H9 (cell line): ENCODE measurements at regions not wholly inside any gene's neighbourhood (a gene's known extent, or its start where the extent isn't known, plus 50 kb on each side); places are given as distances from the start of the nearest gene placed in this dataset.

Experiments
- DNase-seq: peaks from one replicate; pipeline ENCODE4 v3.0.0-alpha.2; 2017
- H2AFZ ChIP-seq: one replicate; pipeline ENCODE4 v1.6.1; 2013; ENCODE audit warnings: mild to moderate bottlenecking, low read length, control low read depth, moderate library complexity
- H2AK5ac ChIP-seq: 2 replicates; pipeline ENCODE4 v1.6.1; 2013; ENCODE audit warnings: low read length, control low read depth, mixed read lengths; ENCODE audit not compliant: insufficient read length
- H2BK120ac ChIP-seq: one replicate; pipeline ENCODE4 v1.6.1; 2013; ENCODE audit warnings: low read depth, mild to moderate bottlenecking, low read length, control low read depth, inconsistent platforms; ENCODE audit not compliant: poor library complexity, severe bottlenecking
- H2BK12ac ChIP-seq: 2 replicates; pipeline ENCODE4 v1.6.1; 2013; ENCODE audit warnings: low read length, control low read depth, mixed read lengths, low read depth; ENCODE audit not compliant: insufficient read length
- H2BK15ac ChIP-seq: 2 replicates; pipeline ENCODE4 v1.6.1; 2013; ENCODE audit warnings: low read depth, low read length, control low read depth
- H2BK20ac ChIP-seq: one replicate; pipeline ENCODE4 v1.6.1; 2013; ENCODE audit warnings: low read depth, mild to moderate bottlenecking, low read length, control low read depth, inconsistent platforms; ENCODE audit not compliant: poor library complexity, severe bottlenecking
- H2BK5ac ChIP-seq: 2 replicates; pipeline ENCODE4 v1.6.1; 2013; ENCODE audit warnings: low read length, control low read depth, mixed read lengths; ENCODE audit not compliant: insufficient read length
- H3K14ac ChIP-seq: 2 replicates; pipeline ENCODE4 v1.6.1; 2013; ENCODE audit warnings: low read length, control low read depth; ENCODE audit not compliant: insufficient read depth
- H3K18ac ChIP-seq: 2 replicates; pipeline ENCODE4 v1.6.1; 2013; ENCODE audit warnings: low read depth, mild to moderate bottlenecking, mixed read lengths, low read length, control low read depth; ENCODE audit not compliant: insufficient read length
- H3K23ac ChIP-seq: 2 replicates; pipeline ENCODE4 v1.6.1; 2013; ENCODE audit warnings: low read length, control low read depth, mixed read lengths, low read depth; ENCODE audit not compliant: insufficient read length
- H3K23me2 ChIP-seq: 2 replicates; pipeline ENCODE4 v1.6.1; 2013; ENCODE audit warnings: low read depth, mild to moderate bottlenecking, mixed read lengths, low read length, control low read depth; ENCODE audit not compliant: insufficient read length, poor library complexity, severe bottlenecking
- H3K27ac ChIP-seq: 2 replicates; pipeline ENCODE4 v1.5.1; 2013; ENCODE audit warnings: low read length, control low read depth, mixed read lengths, low read depth; ENCODE audit not compliant: insufficient read length
- H3K27me3 ChIP-seq: 2 replicates; pipeline ENCODE4 v1.6.1; 2013; ENCODE audit warnings: low read length, control low read depth, inconsistent platforms; ENCODE audit not compliant: insufficient read depth
- H3K4ac ChIP-seq: 2 replicates; pipeline ENCODE4 v1.6.1; 2013; ENCODE audit warnings: low read depth, mild to moderate bottlenecking, control low read depth, inconsistent platforms, low read length, moderate library complexity
- H3K4me1 ChIP-seq: 2 replicates; pipeline ENCODE4 v1.6.1; 2013; ENCODE audit warnings: low read length, control low read depth, inconsistent platforms; ENCODE audit not compliant: insufficient read depth
- H3K4me2 ChIP-seq: 2 replicates; pipeline ENCODE4 v1.6.1; 2013; ENCODE audit warnings: low read length, control low read depth, mixed read lengths; ENCODE audit not compliant: insufficient read length, insufficient read depth
- H3K56ac ChIP-seq: 2 replicates; pipeline ENCODE4 v1.6.1; 2013; ENCODE audit warnings: low read depth, mild to moderate bottlenecking, mixed read lengths, low read length, control low read depth; ENCODE audit not compliant: insufficient read length
- H3K79me1 ChIP-seq: 2 replicates; pipeline ENCODE4 v1.6.1; 2013; ENCODE audit warnings: low read depth, mild to moderate bottlenecking, moderate library complexity, low read length, control low read depth, inconsistent platforms; ENCODE audit not compliant: insufficient read depth, poor library complexity, severe bottlenecking
- H3K79me2 ChIP-seq: 2 replicates; pipeline ENCODE4 v1.6.1; 2013; ENCODE audit warnings: low read length, control low read depth, inconsistent platforms; ENCODE audit not compliant: insufficient read depth
- H3K9ac ChIP-seq: 2 replicates; pipeline ENCODE4 v1.6.1; 2013; ENCODE audit warnings: low read length, control low read depth, mixed read lengths; ENCODE audit not compliant: insufficient read length; ENCODE audit errors: extremely low read depth
- H3K9me3 ChIP-seq: one replicate; pipeline ENCODE4 v1.6.1; 2013; ENCODE audit warnings: low read depth, low read length, inconsistent platforms; ENCODE audit not compliant: control insufficient read depth
- H3T11ph ChIP-seq: one replicate; pipeline ENCODE4 v1.6.1; 2013; ENCODE audit warnings: mild to moderate bottlenecking, low read length, control low read depth, inconsistent platforms
- H4K20me1 ChIP-seq: one replicate; pipeline ENCODE4 v1.6.1; 2013; ENCODE audit not compliant: control insufficient read depth, insufficient read length, insufficient read depth
- H4K5ac ChIP-seq: 2 replicates; pipeline ENCODE4 v1.6.1; 2013; ENCODE audit warnings: low read depth, mild to moderate bottlenecking, mixed read lengths, low read length, control low read depth; ENCODE audit not compliant: insufficient read length
- H4K8ac ChIP-seq: replicated peaks from 2 replicates; pipeline ENCODE4 v1.6.1; 2013; ENCODE audit warnings: low read length, control low read depth, mixed read lengths, low read depth; ENCODE audit not compliant: insufficient read length
- H4K91ac ChIP-seq: 2 replicates; pipeline ENCODE4 v1.6.1; 2013; ENCODE audit warnings: low read depth, mild to moderate bottlenecking, moderate library complexity, mixed read lengths, low read length, control low read depth; ENCODE audit not compliant: insufficient read length
- H3K27ac Mint-ChIP-seq, 3 experiments: 2 replicates in 2 of 3; 3 replicates in 1 of 3; pipeline ENCODE4 v1.8.0; 2020 to 2021; ENCODE audit warnings: mixed read lengths in 3 of 3, mild to moderate bottlenecking in 1 of 3, moderate library complexity in 1 of 3
- H3K27me3 Mint-ChIP-seq: 2 replicates; pipeline ENCODE4 v1.8.0; 2021; ENCODE audit warnings: low read depth, mild to moderate bottlenecking, moderate library complexity, mixed read lengths
- H3K36me3 Mint-ChIP-seq, 3 experiments: 2 replicates in 2 of 3; 3 replicates in 1 of 3; pipeline ENCODE4 v1.8.0; 2020 to 2021; ENCODE audit warnings: low read depth in 3 of 3, mixed read lengths in 3 of 3; ENCODE audit not compliant: insufficient read depth in 1 of 3
- H3K4me1 Mint-ChIP-seq, 2 experiments: 2 replicates each; pipeline ENCODE4 v1.8.0; 2020; ENCODE audit warnings: mixed read lengths in 2 of 2
- H3K4me3 Mint-ChIP-seq, 2 experiments: 2 replicates in 1 of 2; 3 replicates in 1 of 2; pipeline ENCODE4 v1.8.0; 2020 to 2021; ENCODE audit warnings: mild to moderate bottlenecking in 2 of 2, mixed read lengths in 2 of 2, moderate library complexity in 1 of 2
- H3K9me3 Mint-ChIP-seq, 2 experiments: 2 replicates in 1 of 2; 3 replicates in 1 of 2; pipeline ENCODE4 v1.8.0; 2020; ENCODE audit warnings: mild to moderate bottlenecking in 2 of 2, mixed read lengths in 2 of 2, moderate library complexity in 1 of 2
- WGBS: extraction: QIAGEN DNeasy Blood & Tissue Kit; methylation state at CpG from one replicate; pipeline ENCODE4 v1.1.7; 2013; ENCODE audit warnings: missing lambda C conversion rate, low lambda C conversion rate, mixed read lengths; ENCODE audit not compliant: insufficient read length; ENCODE audit errors: extremely low coverage; 5-methylcytosine and 5-hydroxymethylcytosine counted together
- TF ChIP-seq, protein P1 (sequence below): fragments of 200-600 bp; sonication (generic); conservative IDR thresholded peaks from 3 replicates; pipeline ENCODE4 v1.8.0; 2021; ENCODE audit warnings: antibody characterized with exemption, mild to moderate bottlenecking

DNA sequence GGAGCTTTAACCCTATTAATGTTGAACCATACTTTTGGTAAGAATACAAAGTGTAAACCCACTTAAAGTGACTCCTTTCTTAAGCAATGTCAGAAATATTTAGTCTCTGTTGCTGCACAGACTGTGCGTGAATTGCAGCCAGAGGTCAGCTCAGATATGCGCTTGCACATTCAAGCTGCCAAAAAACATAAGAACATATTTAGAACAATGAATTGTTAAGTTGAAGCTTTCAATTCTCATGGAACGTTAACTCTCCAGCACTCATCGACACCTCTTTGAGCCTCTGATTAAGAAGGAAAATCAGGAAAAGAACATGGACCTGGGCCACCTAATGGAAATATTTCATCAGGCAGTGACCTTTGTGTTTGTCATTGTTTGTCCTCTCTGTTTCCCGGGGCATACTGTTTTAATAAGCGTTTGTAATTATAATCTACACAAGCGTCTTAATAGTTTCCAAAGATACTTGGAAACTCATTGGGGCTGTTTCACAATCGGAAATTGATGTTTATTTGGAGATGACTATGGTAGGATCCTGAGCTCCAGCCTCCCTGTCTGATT is 193.0 kb upstream of the CELF2 start:
- H2AFZ ChIP-seq, result no peak overlapping the region
- H3K79me1 ChIP-seq, result no peaks in the 10 kb centered on the region
- H3K9me3 ChIP-seq, result no peaks in the 10 kb centered on the region
- no peak overlapping the region for H2BK5ac ChIP-seq
- Mint-ChIP-seq H3K36me3 (peaks cover 4 to 10% (median 9%) of the 10 kb centered on the region in 3 experiments), H3K27me3 (no peaks in the 10 kb centered on the region; the same call in 1 of the 2 replicates), H3K4me3 (no peak overlapping the region), H3K4me1 (peaks cover 7 to 9% of the 10 kb centered on the region in 2 experiments; a peak in 3 of 4 replicates), H3K27ac (no peak overlapping the region), H3K9me3 (peaks cover 5 to 9% of the 10 kb centered on the region in 2 experiments; a peak in 4 of 5 replicates)
- no peak overlapping the region for H3K23ac ChIP-seq
- no peak overlapping the region for H4K8ac ChIP-seq
- no peak overlapping the region for H3T11ph ChIP-seq
- no peaks in the 10 kb centered on the region for H3K23me2 ChIP-seq
- TF ChIP-seq, protein P1, sequence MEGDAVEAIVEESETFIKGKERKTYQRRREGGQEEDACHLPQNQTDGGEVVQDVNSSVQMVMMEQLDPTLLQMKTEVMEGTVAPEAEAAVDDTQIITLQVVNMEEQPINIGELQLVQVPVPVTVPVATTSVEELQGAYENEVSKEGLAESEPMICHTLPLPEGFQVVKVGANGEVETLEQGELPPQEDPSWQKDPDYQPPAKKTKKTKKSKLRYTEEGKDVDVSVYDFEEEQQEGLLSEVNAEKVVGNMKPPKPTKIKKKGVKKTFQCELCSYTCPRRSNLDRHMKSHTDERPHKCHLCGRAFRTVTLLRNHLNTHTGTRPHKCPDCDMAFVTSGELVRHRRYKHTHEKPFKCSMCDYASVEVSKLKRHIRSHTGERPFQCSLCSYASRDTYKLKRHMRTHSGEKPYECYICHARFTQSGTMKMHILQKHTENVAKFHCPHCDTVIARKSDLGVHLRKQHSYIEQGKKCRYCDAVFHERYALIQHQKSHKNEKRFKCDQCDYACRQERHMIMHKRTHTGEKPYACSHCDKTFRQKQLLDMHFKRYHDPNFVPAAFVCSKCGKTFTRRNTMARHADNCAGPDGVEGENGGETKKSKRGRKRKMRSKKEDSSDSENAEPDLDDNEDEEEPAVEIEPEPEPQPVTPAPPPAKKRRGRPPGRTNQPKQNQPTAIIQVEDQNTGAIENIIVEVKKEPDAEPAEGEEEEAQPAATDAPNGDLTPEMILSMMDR, result no peak
- no peaks in the 10 kb centered on the region for H3K4me1 ChIP-seq
- H2BK15ac ChIP-seq, result no peak overlapping the region
- H4K20me1 ChIP-seq, result no peaks in the 10 kb centered on the region
- H3K18ac ChIP-seq, result no peak overlapping the region
- H3K4ac ChIP-seq, result no peak overlapping the region
- WGBS, result no CpG with 5 or more reads among the region's 8 CpGs
- no peaks in the 10 kb centered on the region for H3K79me2 ChIP-seq
- no peak overlapping the region for H2BK12ac ChIP-seq
- H2BK120ac ChIP-seq, result no peak overlapping the region
- no peak overlapping the region for H4K91ac ChIP-seq
- no peak overlapping the region for H2AK5ac ChIP-seq
- H3K4me2 ChIP-seq, result no peak overlapping the region
- H3K9ac ChIP-seq, result no peak overlapping the region
- H3K27me3 ChIP-seq, result no peaks in the 10 kb centered on the region
- H2BK20ac ChIP-seq, result no peak overlapping the region
- H4K5ac ChIP-seq, result no peak overlapping the region
- no peak overlapping the region for H3K14ac ChIP-seq
- no peak overlapping the region for H3K27ac ChIP-seq
- no peak overlapping the region for H3K56ac ChIP-seq
- DNase-seq, result no peak
